ENCODE measurements at regions not wholly inside any gene's neighbourhood (a gene's known extent, or its start where the extent isn't known, plus 50 kb on each side); places are given as distances from the start of the nearest gene placed in this dataset.
"Not testable (repeated sequence)": the region's sequence is repeated elsewhere in the genome, so short reads cannot be mapped to it uniquely, and the experiment has no call there.

DNA sequence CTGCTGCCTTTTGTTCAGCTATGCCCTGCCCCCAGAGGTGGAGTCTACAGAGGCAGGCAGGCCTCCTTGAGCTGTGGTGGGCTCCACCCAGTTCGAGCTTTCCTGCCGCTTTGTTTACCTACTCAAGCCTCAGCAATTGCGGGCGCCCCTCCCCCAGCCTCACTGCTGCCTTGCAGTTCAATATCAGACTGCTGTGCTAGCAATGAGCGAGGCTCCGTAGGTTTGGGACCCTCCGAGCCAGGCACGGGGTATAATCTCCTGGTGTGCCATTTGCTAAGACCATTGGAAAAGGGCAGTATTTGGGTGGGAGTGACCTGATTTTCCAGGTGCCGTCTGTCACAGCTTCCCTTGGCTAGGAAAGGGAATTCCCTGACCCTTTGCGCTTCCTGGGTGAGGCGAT is 51.9 kb downstream of the DIPK2A start:
- not testable (repeated sequence) for DNase-seq (ENCODE audit: low read depth, low spot score)

DNA sequence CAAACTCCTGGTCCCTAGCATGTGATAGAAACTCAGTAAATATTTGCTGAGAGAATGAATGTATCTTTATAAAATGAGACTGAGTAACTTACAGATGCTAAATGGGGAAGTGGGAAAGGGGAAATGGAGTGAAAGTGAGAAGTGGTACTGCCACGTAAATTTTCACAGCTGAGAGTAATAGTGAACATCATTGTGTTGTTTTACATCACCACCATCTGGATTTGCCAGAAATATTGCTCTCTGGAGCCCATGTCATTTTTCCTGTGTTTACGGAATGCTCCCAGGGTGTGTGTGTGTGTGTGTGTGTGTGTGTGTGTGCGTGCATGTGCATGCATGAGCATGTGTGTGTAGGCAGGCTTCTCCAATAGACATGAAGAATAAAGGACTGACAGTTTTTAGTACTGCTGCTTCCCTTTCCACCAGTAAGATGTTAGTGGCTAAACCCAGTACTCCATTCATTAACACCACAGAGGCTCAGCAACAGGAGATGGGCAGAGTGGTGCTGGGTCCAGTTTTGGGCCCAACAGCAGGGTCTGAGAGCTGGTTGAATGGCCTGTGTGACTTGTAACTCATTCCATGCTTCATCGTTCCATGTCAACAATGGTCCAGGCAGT is 57.3 kb downstream of the DIPK2A start:
- DNase-seq (ENCODE audit: low read depth, low spot score): no peak

DNA sequence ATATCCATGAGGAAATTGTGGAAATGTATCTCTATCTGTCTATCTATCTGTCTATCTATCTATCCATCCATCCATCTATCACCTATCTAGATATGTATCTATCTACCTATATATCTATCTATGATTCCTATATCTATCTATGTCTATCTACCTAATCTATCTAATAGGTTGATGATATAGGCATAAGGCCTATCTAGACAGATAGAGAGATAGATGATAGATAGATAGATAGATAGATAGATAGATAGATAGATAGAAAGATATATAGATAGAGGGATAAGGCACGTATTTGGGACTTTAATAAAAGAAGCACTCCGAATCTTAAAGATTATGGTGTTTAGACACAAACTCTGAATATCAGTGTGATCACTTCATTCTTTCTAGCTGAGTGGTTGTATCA is 58.1 kb downstream of the DIPK2A start:
- DNase-seq (ENCODE audit: low read depth, low spot score): no peak

DNA sequence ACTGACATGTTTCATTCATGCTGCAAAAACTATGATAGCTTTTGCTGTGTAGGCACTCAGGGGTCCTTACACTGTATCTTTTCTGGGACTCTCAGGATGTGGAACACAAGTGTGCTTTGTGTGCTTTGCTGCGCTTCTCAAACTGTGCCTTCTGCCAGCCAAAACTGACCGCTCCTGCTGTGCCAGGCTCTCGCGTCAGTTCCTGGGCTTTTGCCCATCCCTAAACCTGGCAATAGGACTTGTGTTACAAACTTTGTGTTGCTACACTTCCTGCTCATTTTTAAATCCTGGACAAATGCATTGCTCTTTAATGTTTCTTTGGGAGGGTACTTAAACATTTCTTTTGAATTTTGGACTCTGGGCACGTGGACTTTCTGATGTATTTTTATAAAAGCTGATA is 60.3 kb downstream of the DIPK2A start:
- DNase-seq (ENCODE audit: low read depth, low spot score): peak; percentile 82

GRCh38 chr3:144032531-144033239 is 61.1 kb downstream of the DIPK2A start:
- DNase-seq (ENCODE audit: low read depth, low spot score): peak; percentile 48

DNA sequence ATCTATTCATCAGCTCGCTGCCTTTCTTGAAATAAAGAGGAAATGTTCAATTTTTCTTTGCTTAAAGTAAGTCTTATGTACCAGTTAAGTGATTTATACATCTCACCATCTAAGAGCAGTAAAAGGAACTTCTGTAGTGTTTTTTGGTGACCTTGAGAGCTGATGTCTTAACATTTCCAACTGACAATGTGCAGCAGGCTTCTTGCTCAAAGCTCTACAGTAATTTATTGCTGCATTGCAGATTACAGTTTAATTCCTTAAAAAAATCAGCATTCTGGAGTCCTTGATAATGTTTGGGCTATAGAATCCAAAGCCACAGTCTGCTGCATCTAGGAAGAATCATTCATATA is 61.6 kb downstream of the DIPK2A start:
- no peak for DNase-seq (ENCODE audit: low read depth, low spot score)

GRCh38 chr3:144033863-144034262 is 62.2 kb downstream of the DIPK2A start:
- DNase-seq (ENCODE audit: low read depth, low spot score): no peak

GRCh38 chr3:144034715-144035290 is 63.2 kb downstream of the DIPK2A start:
- no peak for DNase-seq (ENCODE audit: low read depth, low spot score)

- DNase-seq (ENCODE audit: low read depth, low spot score): no peak
Observed at GRCh38 chr3:144036498-144036897, 64.9 kb downstream of the DIPK2A start.

DNA sequence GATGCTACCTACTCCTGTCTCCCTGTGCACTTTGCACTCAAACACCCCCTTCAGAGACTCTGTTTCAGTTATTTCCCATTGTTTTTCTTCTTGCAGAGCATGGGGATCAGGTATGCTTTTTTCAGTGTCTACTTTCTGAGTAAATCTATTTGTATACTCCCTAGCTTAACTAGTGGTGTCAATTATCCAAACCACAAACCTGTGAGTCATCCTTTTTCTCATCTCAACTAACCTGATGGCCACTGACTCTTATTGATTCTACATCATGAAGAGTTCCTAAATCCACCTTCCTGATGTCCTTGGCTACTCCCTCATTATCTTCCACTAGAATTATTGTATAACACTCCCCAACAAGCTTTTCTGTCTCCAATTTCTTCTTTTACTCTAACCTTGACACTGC is 68.0 kb downstream of the DIPK2A start:
- peak; percentile 24 for DNase-seq (ENCODE audit: low read depth, low spot score)

DNA sequence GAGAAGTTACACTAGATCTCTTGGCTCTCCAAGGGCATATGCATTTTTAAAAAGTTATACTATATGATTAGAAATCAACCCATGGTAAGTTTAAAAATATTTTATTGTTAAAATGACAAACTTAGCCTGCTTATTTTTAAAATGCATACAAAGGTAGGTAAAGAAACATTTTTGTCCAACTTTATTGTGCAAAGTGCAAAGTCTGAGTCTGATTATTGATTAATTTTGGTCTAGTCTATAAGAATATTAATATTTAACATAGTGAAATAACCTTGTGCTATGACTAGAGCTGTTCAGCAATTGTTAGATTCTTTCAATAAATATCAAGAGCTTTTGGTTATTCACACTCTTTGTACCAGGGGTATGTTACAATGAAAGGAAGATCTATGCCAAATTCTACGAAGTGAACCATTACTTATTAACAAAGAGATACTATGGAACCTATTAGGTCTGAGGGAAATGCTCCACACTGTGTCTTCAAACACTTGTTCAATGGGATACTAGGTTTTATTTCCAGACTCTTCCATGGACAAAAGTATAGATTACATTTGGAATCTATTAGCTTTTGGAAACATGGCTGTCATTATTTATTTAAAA is 70.4 kb downstream of the DIPK2A start:
- DNase-seq (ENCODE audit: low read depth, low spot score): no peak

DNA sequence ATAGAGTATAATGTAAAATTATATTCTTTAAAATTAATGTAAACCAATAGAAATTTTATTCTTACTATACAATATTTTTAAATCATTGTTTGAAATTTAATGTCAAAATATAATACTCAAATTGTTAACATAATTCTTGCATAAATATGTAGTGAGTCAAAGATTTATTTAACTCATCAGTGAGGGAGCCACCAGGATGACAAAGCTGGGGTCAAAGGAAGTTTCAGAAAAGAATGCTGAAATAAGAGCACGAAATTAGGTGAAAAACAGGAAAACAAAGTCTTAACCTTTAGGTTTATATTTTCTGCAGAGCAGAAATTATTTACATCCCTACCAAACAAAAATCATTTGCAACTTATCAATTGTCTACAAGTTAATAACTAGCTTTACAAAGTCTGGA is 74.1 kb downstream of the DIPK2A start:
- DNase-seq (ENCODE audit: low read depth, low spot score): no peak

DNA sequence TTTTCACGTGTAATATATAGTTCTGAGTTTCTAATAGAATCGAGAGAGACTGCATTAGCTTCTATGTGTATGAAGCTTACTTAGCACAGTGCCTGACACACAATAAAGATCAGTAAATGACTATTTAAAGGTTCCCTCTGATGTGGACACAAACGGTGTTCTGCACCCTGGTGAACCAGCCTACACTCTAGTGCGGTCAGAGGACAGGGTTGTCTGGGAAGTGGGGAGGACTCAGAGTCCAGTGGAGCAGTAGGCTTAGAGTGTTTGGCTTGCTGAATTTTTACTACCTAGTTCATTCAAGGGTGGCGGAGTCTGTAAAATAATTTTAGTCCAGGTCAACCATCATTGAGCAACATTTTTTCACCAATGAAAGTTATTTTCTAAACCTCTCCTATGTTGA is 77.8 kb downstream of the DIPK2A start:
- no peak for DNase-seq (ENCODE audit: low read depth, low spot score)

GRCh38 chr3:144051211-144051610 is 79.6 kb downstream of the DIPK2A start:
- DNase-seq (ENCODE audit: low read depth, low spot score): no peak

- DNase-seq (ENCODE audit: low read depth, low spot score): no peak
Observed at GRCh38 chr3:144052275-144052674, 80.7 kb downstream of the DIPK2A start.

- DNase-seq (ENCODE audit: low read depth, low spot score): peak; percentile 46
Observed at GRCh38 chr3:144053121-144053520, 81.5 kb downstream of the DIPK2A start.

GRCh38 chr3:144054766-144055165 is 83.1 kb downstream of the DIPK2A start:
- no peak for DNase-seq (ENCODE audit: low read depth, low spot score)

GRCh38 chr3:144055604-144056003 is 84.0 kb downstream of the DIPK2A start:
- DNase-seq (ENCODE audit: low read depth, low spot score): peak; percentile 64

GRCh38 chr3:144058713-144059112 is 87.1 kb downstream of the DIPK2A start:
- no peak for DNase-seq (ENCODE audit: low read depth, low spot score)

DNA sequence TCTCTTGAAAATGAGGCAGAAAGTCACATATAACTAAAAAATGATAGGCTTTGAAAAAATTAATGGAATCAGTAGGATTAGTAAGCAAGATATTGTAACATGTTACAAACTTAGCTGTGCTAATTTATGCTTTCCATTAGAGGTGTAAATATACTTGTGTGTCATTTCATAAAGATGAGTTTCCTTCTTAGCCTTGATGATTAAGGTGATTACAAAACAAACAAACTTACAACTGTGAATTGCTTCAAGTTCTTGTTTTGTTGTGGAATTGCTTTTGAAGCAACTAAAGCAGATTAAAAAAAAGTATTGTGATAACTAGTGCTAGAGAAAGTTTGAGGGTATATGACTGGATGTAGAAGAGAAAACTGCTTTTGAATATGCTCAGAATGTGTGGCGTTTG is 87.9 kb downstream of the DIPK2A start:
- no peak for DNase-seq (ENCODE audit: low read depth, low spot score)

DNA sequence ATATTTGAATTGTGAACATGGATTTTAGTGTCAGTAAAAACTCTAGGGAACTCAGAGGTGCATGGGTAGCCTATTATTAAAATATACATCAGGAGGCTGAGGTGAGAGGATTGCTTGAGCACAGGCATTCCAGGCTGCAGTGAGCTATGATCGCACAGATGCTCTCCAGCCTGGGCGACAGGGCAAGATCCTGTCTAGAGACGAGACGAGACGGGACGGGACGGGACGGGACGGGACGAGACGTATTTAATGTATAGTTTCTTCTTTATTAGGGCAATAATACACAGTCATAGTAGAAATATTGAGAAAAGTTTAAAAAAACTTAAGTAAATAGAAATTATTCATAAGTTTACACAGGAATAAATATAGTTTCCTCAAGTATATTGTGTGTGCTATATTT is 89.3 kb downstream of the DIPK2A start:
- no peak for DNase-seq (ENCODE audit: low read depth, low spot score)

DNA sequence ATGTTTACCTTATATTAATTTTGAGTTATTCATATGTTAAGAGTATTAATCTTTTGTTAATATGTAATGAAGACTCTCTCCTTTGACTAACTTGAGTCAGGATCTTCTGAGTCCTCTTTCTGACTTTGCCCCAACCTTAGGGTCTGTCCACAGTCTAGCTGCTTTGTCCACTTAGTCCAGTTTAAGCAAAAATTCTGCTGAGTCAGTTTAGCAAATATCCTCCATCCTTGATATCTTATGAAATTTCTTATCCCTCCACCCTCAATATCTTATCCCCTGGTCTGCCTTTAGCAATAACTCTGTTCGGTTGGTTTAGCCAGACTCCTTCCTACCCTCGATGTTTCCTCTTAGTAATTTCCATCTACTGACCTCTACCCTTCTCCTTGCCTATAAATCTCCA is 91.7 kb downstream of the DIPK2A start:
- no peak for DNase-seq (ENCODE audit: low read depth, low spot score)

GRCh38 chr3:144067059-144067458 is 95.4 kb downstream of the DIPK2A start:
- no peak for DNase-seq (ENCODE audit: low read depth, low spot score)
